Cardiac fibroblast (primary cell): ENCODE measurements at regions not wholly inside any gene's neighbourhood (a gene's known extent, or its start where the extent isn't known, plus 50 kb on each side); places are given as distances from the start of the nearest gene placed in this dataset.
A peak's percentile ranks its signal among the peaks of the same experiment; 100 is the strongest.
"Not testable (repeated sequence)": the region's sequence is repeated elsewhere in the genome, so short reads cannot be mapped to it uniquely, and the experiment has no call there.

Experiments
- DNase-seq, 2 donors: peaks; one replicate each; pipeline versions ENCODE4 v3.0.0 to v3.0.0-alpha.2; 2010; ENCODE audit warnings: low read depth in 2 of 2
- H3K4me3 ChIP-seq, 2 donors: replicated peaks in 1 of 2; 1 replicate in 1 of 2; 2 replicates in 1 of 2; pipeline ENCODE4 v1.5.1; 2011; ENCODE audit warnings: low read depth in 2 of 2, low read length in 2 of 2, mild to moderate bottlenecking in 2 of 2, moderate library complexity in 1 of 2
- TF ChIP-seq, protein P1 (sequence below): IDR thresholded peaks from one replicate; pipeline ENCODE4 v1.5.1; 2011; ENCODE audit warnings: low read depth, mild to moderate bottlenecking, low read length, inconsistent platforms

DNA sequence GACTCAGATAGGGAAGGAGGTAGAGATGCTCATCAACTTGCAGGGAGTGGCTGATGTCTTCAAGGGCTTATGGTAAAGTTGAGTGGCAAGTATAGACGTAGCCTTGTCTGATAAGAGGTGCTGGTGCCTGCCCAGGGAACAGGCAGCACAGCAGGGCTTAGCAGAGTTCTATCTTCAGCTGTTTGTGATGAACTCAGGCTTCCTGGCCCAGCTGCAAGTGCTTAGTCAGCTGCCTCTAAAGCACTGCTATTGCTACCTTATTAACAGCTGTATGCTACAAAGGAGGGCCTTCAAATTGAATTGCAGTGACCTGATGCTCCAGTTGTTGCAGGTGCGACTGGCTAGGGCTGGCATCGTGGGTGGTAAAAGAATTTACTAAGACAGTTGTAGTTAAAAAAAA, 82.1 kb downstream of the TSN start:
- TF ChIP-seq, protein P1, sequence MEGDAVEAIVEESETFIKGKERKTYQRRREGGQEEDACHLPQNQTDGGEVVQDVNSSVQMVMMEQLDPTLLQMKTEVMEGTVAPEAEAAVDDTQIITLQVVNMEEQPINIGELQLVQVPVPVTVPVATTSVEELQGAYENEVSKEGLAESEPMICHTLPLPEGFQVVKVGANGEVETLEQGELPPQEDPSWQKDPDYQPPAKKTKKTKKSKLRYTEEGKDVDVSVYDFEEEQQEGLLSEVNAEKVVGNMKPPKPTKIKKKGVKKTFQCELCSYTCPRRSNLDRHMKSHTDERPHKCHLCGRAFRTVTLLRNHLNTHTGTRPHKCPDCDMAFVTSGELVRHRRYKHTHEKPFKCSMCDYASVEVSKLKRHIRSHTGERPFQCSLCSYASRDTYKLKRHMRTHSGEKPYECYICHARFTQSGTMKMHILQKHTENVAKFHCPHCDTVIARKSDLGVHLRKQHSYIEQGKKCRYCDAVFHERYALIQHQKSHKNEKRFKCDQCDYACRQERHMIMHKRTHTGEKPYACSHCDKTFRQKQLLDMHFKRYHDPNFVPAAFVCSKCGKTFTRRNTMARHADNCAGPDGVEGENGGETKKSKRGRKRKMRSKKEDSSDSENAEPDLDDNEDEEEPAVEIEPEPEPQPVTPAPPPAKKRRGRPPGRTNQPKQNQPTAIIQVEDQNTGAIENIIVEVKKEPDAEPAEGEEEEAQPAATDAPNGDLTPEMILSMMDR: no peak
- H3K4me3 ChIP-seq: no peak overlapping the region
- no peak for DNase-seq

DNA sequence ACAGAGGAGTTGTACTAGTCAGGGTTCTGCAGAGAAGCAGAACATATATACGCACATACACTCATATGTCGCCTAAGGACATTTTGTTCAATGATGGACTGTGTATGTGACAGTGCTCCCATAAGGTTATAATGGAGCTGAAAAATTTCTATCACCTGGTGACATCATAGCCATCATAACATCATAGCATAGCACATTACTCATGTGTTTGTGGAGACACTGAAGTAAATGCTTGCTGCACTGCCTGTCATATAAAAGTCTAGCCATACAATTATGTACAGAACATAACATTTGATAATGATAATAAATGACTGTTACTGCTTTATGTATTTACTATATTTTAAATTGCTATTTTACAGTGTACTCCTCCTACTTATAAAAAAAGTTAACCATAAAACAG, 83.1 kb downstream of the TSN start:
- H3K4me3 ChIP-seq: no peak overlapping the region
- DNase-seq: no peak

DNA sequence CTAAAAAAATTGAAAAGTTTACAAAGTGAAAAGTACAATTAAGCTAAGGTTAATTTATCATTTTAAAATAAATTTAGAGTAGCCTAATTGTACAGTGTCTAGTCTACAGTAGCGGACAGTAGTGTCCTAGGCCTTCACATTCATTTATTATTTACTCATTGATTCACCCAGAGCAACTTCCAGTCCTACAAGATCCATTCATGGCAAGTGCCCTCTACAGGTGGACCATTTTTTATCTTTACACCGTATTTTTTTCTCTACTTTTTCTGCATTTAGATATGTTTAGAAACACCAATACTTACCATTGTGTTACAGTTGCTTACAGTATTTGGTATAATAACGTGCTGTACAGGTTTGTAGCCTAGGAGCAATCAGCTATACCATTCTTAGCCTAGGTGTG, 84.1 kb downstream of the TSN start:
- no peak for DNase-seq
- TF ChIP-seq, protein P1: no peak
- H3K4me3 ChIP-seq: no peak overlapping the region

More for the DNA sequence above, 83.1 kb downstream of the TSN start:
- TF ChIP-seq, protein P1: no peak

DNA sequence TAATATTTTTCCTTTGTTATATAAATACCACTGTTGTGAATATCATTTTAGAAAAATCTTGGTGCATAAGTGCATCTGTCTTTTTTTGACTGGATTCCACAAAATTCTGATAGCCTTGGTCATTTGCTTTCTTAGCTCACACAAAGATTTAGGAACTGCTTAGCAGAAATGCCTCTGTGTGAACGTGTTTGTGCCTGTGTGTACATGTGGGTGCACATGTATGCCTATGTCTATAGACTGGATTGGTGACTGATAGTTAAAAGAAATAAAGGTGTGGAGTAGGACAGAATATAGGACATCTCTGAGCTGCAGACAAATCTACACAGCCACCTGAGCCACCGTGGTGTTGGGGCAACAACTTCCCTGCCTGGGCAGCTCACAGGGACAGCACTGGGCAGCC, 93.8 kb downstream of the TSN start:
- no peak overlapping the region for H3K4me3 ChIP-seq
- TF ChIP-seq, protein P1: no peak
- no peak for DNase-seq

DNA sequence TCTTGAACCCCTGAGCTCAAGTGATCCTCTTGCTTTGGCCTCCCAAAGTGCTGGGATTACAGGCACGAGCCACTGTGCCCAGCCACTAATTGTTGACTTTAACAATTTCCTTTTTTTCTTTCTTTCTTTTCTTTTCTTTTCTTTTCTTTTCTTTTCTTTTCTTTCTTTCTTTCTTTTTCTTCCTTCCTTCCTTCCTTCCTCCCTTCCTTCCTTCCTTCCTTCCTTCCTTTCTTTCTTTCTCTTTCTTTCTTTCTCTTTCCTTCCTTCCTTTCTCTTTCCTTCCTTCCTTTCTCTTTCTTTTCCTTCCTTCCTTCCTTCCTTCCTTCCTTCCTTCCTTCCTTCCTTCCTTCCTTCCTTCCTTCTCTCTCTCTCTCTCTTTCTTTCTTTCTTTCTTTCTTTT, 97.7 kb downstream of the TSN start:
- DNase-seq: not testable (repeated sequence)

DNA sequence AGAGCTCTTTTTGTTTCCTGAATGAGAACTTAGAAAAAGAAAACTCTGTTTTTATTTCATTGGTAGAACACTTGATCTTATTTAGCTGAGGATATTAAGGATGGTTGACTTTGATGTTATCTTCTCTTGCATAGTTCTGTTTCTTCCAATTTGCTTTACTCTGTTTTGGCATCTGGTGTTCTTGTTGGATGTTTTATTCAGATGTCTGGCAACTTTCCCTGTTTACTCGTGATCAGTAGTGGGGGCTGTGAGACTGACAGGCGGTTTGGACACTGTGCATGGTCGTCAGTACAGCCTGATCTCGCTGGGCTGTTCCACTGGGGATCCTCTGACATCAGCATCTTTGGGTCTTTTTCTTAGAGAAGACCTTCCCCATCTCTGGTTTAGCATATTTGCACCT, 100.1 kb downstream of the TSN start:
- no peak for DNase-seq
- TF ChIP-seq, protein P1: no peak
- no peak overlapping the region for H3K4me3 ChIP-seq

More for the DNA sequence above, 97.7 kb downstream of the TSN start:
- H3K4me3 ChIP-seq: not testable (repeated sequence)

DNA sequence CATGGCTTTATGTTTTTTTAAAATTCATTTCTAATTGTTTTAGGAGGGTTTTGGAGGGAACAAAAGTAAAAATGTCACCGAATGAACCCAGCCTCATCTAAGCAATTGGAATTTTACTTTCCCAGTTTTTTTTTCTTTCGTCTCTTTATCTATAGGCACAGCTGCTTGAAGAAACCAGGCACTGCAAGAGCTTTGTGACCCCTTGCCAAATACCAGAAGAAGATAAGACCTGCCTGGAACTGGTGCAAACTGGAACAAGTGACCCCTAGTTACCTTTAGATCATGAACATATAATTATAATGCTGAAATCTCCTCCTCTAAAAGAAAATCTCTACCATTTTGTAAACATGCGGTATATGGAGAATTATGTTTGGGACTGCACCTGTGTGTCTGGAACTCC, 100.9 kb downstream of the TSN start:
- peak in 1 of 2 donors; percentile 46 for DNase-seq
- TF ChIP-seq, protein P1: no peak
- H3K4me3 ChIP-seq: no peak overlapping the region

DNA sequence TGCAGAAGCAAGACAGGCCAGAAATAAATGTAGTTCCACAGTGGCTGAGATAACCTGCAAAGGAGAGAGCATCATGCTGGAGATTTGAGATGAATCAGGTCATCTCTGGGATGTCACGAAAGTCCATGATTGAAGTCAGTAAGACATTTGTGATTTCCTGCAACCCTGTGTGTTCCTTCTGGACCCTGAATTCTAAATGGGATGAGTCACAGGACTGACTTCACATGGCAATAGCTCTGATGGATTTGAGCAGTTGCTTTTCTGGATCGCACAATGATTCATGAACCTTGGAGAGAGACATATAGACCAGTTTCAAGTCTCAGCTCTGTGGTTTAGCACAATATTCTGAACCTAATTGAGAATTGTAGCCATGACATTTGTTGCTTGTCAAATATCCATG, 102.9 kb downstream of the TSN start:
- TF ChIP-seq, protein P1: no peak
- no peak overlapping the region for H3K4me3 ChIP-seq
- DNase-seq: peak in 1 of 2 donors; percentile 34
